ENCODE measurements at regions not wholly inside any gene's neighbourhood (a gene's known extent, or its start where the extent isn't known, plus 50 kb on each side); places are given as distances from the start of the nearest gene placed in this dataset.

DNA sequence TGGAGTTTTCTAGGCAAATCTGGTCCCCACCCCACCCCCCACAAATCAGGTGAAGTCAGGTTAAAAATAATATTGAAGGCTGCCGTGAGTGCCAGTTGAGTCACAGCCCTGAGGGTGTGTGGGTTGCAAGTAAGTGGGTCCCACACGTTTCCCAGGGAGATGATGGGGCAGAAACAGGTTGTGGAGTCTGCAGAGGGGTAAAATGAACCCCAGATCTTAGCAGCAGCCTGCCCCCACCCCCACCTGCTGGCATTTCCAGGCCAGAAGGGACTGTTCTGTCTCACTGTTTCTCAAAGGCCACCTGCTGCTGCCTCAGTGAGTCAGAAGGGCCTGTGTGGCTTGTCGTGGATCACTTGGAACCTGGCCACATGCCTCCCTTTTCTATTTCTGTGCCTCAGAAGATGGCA lies 59.8 kb upstream of the SMNDC1 start:
- no peaks in the 10 kb centered on the region for H3K27me3 ChIP-seq (ENCODE audit: control insufficient read depth in 1 of 2, insufficient read depth in 2 of 2, low read length in 2 of 2)
- H3K4me1 ChIP-seq (ENCODE audit: insufficient read depth, low read length): no peaks in the 10 kb centered on the region
- H3K27ac ChIP-seq (ENCODE audit: low read depth, low read length): no peak overlapping the region
- no peaks in the 10 kb centered on the region for H3K36me3 ChIP-seq (ENCODE audit: insufficient read depth, low read length)
- no peaks in the 10 kb centered on the region for H3K9me3 ChIP-seq (ENCODE audit: low read length)
- no peak overlapping the region for H3K9ac ChIP-seq (ENCODE audit: low read length)
- H3K4me3 ChIP-seq (ENCODE audit: low read depth in 1 of 2, low read length in 2 of 2): no peak overlapping the region

DNA sequence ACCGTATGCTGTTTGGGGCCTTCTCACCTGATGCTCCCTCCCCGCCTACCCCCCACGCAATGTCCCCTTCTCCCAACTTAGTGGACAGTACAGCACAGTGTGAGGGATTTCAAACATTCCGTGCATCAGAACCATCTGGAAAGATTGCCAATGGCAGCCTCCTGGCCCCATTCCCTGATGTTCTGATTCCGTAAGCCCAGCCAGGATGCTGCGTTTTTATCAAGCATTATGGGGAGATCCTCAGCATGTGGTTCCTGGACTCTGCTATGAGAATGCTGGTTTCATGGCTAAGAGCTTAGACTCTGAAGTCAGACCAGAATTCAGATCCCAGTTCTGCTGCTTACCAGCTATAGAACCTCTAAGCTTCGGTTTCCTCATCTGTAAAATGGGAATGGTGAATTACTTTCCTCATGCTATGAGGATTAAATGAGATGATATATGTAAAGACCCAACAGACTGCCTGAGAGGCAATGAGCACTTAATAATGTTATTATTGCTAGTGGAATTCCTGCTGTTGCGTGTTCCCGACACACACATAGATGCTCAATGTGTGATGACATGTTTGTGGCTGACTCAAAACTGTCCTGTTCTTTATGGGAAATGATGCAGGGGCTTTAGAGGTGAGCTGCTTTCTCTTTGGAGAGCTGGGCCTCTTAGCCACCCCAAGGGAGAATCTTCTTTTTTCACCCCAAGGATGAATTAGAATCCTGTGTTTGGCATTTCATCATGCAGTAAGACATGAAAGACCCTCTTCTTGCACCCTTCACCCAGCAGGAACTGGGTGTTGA lies 60.8 kb upstream of the SMNDC1 start:
- Histone ChIP-seq H3K36me3 (ENCODE audit: insufficient read depth, low read length) (no peaks in the 10 kb centered on the region), H3K4me3 (ENCODE audit: low read depth in 1 of 2, low read length in 2 of 2) (no peak overlapping the region), H3K27ac (ENCODE audit: low read depth, low read length) (no peak overlapping the region), H3K9ac (ENCODE audit: low read length) (no peak overlapping the region), H3K9me3 (ENCODE audit: low read length) (no peaks in the 10 kb centered on the region), H3K4me1 (ENCODE audit: insufficient read depth, low read length) (no peaks in the 10 kb centered on the region), H3K27me3 (ENCODE audit: control insufficient read depth in 1 of 2, insufficient read depth in 2 of 2, low read length in 2 of 2) (no peaks in the 10 kb centered on the region)

DNA sequence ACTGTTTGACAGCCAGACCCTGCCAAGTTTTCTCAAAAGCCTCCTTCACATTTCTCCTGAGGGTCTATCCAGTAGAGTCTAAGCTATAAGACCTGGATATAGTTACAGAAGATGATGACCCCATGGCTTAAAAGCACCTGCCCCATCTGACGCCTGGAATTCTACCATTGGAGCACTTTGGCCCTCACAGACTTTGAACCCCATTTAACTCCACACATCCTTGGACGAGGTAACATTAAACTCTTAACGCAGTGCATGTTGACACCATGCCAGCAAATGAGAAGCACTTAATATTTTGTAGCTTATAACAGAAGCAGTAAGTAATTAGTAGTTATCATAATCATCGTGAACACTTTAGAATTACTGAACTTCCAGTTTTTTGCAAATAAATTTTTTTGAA lies 61.9 kb upstream of the SMNDC1 start:
- Histone ChIP-seq H3K4me3 (ENCODE audit: low read depth in 1 of 2, low read length in 2 of 2) (no peak overlapping the region), H3K9ac (ENCODE audit: low read length) (no peak overlapping the region), H3K9me3 (ENCODE audit: low read length) (no peaks in the 10 kb centered on the region), H3K36me3 (ENCODE audit: insufficient read depth, low read length) (no peaks in the 10 kb centered on the region), H3K27me3 (ENCODE audit: control insufficient read depth in 1 of 2, insufficient read depth in 2 of 2, low read length in 2 of 2) (no peaks in the 10 kb centered on the region), H3K27ac (ENCODE audit: low read depth, low read length) (no peak overlapping the region), H3K4me1 (ENCODE audit: insufficient read depth, low read length) (no peaks in the 10 kb centered on the region)

DNA sequence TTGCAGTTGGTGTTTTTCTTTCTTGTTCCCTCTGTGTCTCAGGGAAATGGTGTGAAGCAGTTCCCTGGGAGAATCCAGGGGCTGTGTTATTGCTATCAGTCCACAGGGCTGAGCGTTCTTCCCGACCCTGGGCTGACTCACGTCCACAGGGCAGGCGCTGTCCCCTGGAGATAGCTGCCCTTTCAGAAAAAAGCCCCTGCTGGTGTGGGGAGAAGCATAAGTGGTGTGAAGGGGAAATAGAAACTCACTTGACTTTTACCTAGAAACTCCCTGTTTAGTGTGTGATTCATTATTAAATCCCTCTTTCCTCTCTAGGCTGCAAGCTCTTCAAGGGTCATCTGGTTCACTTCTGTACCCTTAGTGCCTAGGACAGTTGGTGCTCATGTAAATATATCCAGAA lies 63.3 kb upstream of the SMNDC1 start:
- Histone ChIP-seq H3K9me3 (ENCODE audit: low read length) (no peaks in the 10 kb centered on the region), H3K36me3 (ENCODE audit: insufficient read depth, low read length) (no peaks in the 10 kb centered on the region), H3K27me3 (ENCODE audit: control insufficient read depth in 1 of 2, insufficient read depth in 2 of 2, low read length in 2 of 2) (no peaks in the 10 kb centered on the region), H3K4me1 (ENCODE audit: insufficient read depth, low read length) (no peaks in the 10 kb centered on the region), H3K4me3 (ENCODE audit: low read depth in 1 of 2, low read length in 2 of 2) (no peak overlapping the region), H3K27ac (ENCODE audit: low read depth, low read length) (no peak overlapping the region), H3K9ac (ENCODE audit: low read length) (no peak overlapping the region)

DNA sequence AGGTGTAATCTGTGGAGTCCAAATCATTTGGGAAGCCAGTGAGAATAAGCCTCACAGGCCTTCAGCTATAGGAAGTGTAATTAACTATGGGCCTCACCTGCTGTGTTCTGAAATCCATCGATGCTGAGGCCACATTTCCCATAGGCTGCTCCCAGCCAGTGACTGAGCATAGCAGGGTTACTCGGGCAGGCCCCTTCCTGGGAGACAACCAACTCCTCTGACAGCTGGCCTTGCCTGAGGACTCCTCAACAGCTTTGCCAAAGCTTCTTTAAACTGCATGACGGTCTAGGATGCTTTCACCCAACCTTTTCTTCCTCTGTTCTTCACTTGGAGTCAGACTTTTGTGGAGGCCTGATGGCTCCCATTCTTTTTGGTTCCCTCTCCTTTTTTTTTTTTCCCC lies 63.8 kb upstream of the SMNDC1 start:
- Histone ChIP-seq H3K27me3 (ENCODE audit: control insufficient read depth in 1 of 2, insufficient read depth in 2 of 2, low read length in 2 of 2) (no peaks in the 10 kb centered on the region), H3K36me3 (ENCODE audit: insufficient read depth, low read length) (no peaks in the 10 kb centered on the region), H3K9ac (ENCODE audit: low read length) (no peak overlapping the region), H3K27ac (ENCODE audit: low read depth, low read length) (no peak overlapping the region), H3K4me3 (ENCODE audit: low read depth in 1 of 2, low read length in 2 of 2) (no peak overlapping the region), H3K4me1 (ENCODE audit: insufficient read depth, low read length) (no peaks in the 10 kb centered on the region), H3K9me3 (ENCODE audit: low read length) (no peaks in the 10 kb centered on the region)

DNA sequence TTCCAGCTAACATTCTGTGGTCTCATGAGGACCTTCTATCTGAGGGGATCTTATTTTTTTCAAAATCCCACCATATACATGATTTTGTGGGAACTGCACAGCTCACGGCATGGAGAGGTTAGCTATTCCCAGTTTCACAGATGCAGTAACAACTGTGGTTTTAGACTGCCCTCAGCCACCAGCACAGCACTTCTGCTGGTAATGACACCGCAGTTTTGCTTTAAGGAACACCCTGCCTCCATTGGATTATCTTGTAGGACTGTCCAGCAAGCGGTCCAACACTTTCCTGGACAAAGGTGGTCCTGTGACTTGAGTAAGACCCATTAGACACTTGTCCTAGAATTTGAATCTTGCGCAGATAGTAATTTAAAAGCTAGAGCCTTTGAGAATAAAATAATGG lies 65.3 kb upstream of the SMNDC1 start:
- Histone ChIP-seq H3K36me3 (ENCODE audit: insufficient read depth, low read length) (no peaks in the 10 kb centered on the region), H3K27me3 (ENCODE audit: control insufficient read depth in 1 of 2, insufficient read depth in 2 of 2, low read length in 2 of 2) (no peaks in the 10 kb centered on the region), H3K9me3 (ENCODE audit: low read length) (no peaks in the 10 kb centered on the region), H3K4me3 (ENCODE audit: low read depth in 1 of 2, low read length in 2 of 2) (no peak overlapping the region), H3K27ac (ENCODE audit: low read depth, low read length) (no peak overlapping the region), H3K9ac (ENCODE audit: low read length) (no peak overlapping the region), H3K4me1 (ENCODE audit: insufficient read depth, low read length) (no peaks in the 10 kb centered on the region)

DNA sequence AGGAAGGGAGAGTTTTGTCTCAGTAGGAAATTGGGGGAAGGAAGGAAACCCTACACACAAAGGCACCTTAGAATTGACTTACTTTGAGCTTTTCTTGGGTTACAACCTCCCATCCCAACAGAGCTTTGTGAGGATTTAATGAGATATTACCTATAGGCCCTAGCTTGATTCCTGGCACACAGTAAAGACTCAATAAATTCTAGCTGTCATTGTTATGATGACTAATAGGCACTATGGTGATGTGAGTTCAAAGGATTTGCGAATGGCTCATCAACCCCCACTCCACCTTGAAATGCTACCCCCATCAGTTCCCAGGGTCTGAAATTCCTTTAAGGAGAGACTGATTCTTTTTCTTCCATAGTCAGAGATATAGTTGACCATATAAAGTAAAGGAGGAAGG lies 67.9 kb upstream of the SMNDC1 start:
- H3K9me3 ChIP-seq (ENCODE audit: low read length): no peaks in the 10 kb centered on the region

DNA sequence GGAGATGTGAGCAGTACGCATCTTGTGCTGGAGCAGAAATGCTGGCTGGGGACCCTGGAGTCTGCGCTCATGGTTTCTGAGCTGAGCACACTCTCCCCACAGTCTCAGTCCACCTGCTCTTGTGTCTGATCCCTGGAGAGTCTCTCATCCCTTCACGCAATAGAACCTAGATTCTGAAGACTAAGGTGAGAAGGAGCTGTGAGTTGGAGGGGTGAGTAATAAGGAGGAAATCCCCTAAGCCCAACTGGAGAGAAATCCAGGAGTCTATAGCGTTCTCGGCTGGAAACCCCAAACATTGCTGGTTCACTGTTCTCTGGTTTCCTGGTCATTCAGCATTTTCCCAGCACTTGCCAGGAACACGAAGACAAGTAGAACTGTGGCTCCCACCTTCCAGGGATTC lies 68.3 kb upstream of the SMNDC1 start:
- H3K36me3 ChIP-seq (ENCODE audit: insufficient read depth, low read length): no peaks in the 10 kb centered on the region
- H3K27me3 ChIP-seq (ENCODE audit: control insufficient read depth in 1 of 2, insufficient read depth in 2 of 2, low read length in 2 of 2): no peaks in the 10 kb centered on the region
- H3K9ac ChIP-seq (ENCODE audit: low read length): no peak overlapping the region
- H3K9me3 ChIP-seq (ENCODE audit: low read length): no peaks in the 10 kb centered on the region
- no peak overlapping the region for H3K27ac ChIP-seq (ENCODE audit: low read depth, low read length)
- peaks cover 4% of the 10 kb centered on the region for H3K4me1 ChIP-seq (ENCODE audit: insufficient read depth, low read length)
- no peak overlapping the region for H3K4me3 ChIP-seq (ENCODE audit: low read depth in 1 of 2, low read length in 2 of 2)

More for the DNA sequence above, 67.9 kb upstream of the SMNDC1 start:
- no peak overlapping the region for H3K27ac ChIP-seq (ENCODE audit: low read depth, low read length)
- no peak overlapping the region for H3K9ac ChIP-seq (ENCODE audit: low read length)
- peaks cover 3% of the 10 kb centered on the region for H3K4me1 ChIP-seq (ENCODE audit: insufficient read depth, low read length)
- no peaks in the 10 kb centered on the region for H3K27me3 ChIP-seq (ENCODE audit: control insufficient read depth in 1 of 2, insufficient read depth in 2 of 2, low read length in 2 of 2)
- H3K4me3 ChIP-seq (ENCODE audit: low read depth in 1 of 2, low read length in 2 of 2): no peak overlapping the region
- H3K36me3 ChIP-seq (ENCODE audit: insufficient read depth, low read length): no peaks in the 10 kb centered on the region

DNA sequence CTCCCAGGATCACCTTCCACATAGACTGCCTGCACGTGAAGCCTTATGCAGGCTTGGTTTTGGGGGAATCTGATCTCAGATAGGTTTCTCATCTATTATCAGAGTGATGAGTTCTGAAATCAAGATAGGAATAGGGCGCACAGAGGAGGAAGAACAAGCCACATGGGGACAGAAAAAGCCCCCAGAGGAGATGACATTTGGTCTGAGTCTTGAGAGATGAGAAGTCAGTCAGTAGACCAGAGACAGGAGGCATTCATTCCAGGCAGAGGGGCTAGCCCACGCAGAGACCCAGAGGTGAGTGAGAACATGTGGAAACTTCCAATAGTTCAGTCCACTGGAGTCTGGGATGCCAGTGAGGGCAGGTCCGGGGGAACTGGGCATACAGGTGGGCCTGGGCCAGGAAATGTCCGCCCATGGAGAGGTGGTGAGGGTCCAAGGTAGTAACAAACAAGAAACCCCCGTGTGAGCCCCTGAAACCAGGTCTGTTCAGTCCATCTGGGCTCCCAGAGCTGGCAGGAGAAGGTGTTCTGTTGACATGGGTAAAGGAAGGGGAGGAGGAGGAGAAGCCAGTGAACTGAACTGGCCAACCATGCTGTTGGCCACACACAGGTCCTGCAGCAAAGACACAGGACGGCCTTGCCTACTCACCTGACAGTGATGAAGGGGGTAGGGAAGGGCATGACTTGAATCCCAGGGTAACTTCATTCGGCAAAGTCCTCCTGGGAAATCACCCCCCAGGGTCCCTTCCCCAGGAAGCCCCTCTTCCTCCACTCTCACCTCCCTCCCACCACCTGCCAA lies 69.3 kb upstream of the SMNDC1 start:
- H3K36me3 ChIP-seq (ENCODE audit: insufficient read depth, low read length): no peaks in the 10 kb centered on the region
- no peak overlapping the region for H3K9ac ChIP-seq (ENCODE audit: low read length)
- H3K27ac ChIP-seq (ENCODE audit: low read depth, low read length): no peak overlapping the region
- no peaks in the 10 kb centered on the region for H3K27me3 ChIP-seq (ENCODE audit: control insufficient read depth in 1 of 2, insufficient read depth in 2 of 2, low read length in 2 of 2)
- peaks cover 4% of the 10 kb centered on the region for H3K4me1 ChIP-seq (ENCODE audit: insufficient read depth, low read length)
- no peaks in the 10 kb centered on the region for H3K9me3 ChIP-seq (ENCODE audit: low read length)
- no peak overlapping the region for H3K4me3 ChIP-seq (ENCODE audit: low read depth in 1 of 2, low read length in 2 of 2)

DNA sequence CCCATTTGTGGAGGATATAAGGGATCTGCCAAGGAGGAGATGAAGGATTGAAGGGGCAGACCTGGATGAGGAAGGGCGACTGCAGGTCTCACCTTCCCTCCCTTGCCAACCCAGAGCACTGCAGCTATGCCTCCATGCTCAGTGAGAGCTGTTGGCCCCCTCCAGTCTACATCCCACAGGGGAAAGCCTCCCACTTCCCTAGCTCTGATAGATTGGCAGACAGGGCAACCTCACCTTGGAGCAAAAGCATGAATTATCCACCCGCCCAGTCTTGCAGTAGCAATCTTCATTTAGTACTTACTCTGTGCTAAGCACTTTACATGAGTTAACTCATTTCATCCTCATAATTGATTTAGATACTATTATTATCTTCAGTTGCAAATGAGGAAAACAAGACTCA lies 70.4 kb upstream of the SMNDC1 start:
- Histone ChIP-seq H3K9ac (ENCODE audit: low read length) (no peak overlapping the region), H3K36me3 (ENCODE audit: insufficient read depth, low read length) (no peaks in the 10 kb centered on the region), H3K4me3 (ENCODE audit: low read depth in 1 of 2, low read length in 2 of 2) (no peak overlapping the region), H3K27ac (ENCODE audit: low read depth, low read length) (no peak overlapping the region), H3K9me3 (ENCODE audit: low read length) (no peaks in the 10 kb centered on the region), H3K27me3 (ENCODE audit: control insufficient read depth in 1 of 2, insufficient read depth in 2 of 2, low read length in 2 of 2) (no peaks in the 10 kb centered on the region), H3K4me1 (ENCODE audit: insufficient read depth, low read length) (peaks cover 4% of the 10 kb centered on the region)

DNA sequence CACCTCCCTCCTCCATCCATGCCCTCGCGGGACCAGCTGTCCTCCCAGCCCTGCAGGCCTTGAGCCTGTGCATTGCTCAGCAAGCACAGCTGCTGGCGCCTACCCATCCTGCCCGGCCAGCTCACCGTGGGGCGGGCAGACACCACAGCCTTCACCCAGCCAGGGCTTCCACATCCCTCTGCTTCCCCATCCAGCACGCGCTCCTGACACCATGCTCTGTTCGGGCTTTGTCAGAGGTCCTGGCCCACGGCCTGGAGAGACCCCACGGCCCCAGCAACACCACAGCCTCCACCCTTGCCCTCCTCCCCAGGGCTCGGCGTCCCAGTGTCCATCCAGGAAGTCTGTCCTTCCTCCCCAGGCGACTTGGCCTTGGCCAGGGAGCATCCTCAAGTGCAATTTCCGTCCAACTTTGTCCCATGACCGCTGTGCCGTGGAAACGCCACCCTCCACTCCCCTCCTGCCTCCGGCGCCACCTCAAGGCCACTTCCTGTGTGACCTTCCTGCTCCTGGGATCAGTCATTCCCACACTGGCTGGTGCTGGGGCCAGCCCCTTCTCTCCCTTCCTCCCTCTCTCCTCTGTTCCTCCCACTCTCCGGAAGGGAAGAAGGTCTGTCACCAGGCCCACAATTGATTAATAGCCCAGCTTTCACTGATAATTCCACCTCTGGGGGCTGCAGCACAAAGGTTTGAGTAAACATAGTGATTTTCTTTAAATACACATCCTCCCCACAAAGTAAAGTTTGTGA lies 71.5 kb upstream of the SMNDC1 start:
- H3K9me3 ChIP-seq (ENCODE audit: low read length): no peaks in the 10 kb centered on the region
- no peaks in the 10 kb centered on the region for H3K27me3 ChIP-seq (ENCODE audit: control insufficient read depth in 1 of 2, insufficient read depth in 2 of 2, low read length in 2 of 2)
- H3K4me1 ChIP-seq (ENCODE audit: insufficient read depth, low read length): peaks cover 4% of the 10 kb centered on the region
- no peak overlapping the region for H3K4me3 ChIP-seq (ENCODE audit: low read depth in 1 of 2, low read length in 2 of 2)
- no peak overlapping the region for H3K9ac ChIP-seq (ENCODE audit: low read length)
- H3K27ac ChIP-seq (ENCODE audit: low read depth, low read length): no peak overlapping the region
- no peaks in the 10 kb centered on the region for H3K36me3 ChIP-seq (ENCODE audit: insufficient read depth, low read length)
